ENCODE measurements at regions not wholly inside any gene's neighbourhood (a gene's known extent, or its start where the extent isn't known, plus 50 kb on each side); places are given as distances from the start of the nearest gene placed in this dataset.
"Not testable (repeated sequence)": the region's sequence is repeated elsewhere in the genome, so short reads cannot be mapped to it uniquely, and the experiment has no call there.

- DNase-seq (ENCODE audit: low read depth in 2 of 2): not testable (repeated sequence)
Observed at GRCh38 chr4:14358544-14359160, 643.6 kb upstream of the CPEB2 start.

DNA sequence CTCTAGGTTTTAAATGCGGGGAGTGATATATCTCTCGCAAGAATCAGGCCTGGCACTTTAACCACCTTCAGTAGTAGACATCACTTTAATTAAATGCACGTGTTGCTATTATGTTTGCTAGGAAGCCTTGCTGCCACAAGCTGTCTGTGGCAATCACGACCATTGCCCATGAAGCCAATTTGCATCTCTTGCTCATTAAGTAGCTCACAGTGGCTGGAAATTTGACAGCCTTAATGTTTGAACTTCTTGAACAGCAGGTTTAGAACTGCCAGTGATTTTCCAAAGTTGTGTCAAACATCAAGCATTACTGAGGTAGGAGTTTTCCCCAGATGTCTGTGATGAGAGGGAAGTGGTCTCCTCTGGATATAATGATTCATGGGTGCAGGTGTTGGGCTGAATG, 642.3 kb upstream of the CPEB2 start:
- no peak for DNase-seq (ENCODE audit: low read depth in 2 of 2)

DNA sequence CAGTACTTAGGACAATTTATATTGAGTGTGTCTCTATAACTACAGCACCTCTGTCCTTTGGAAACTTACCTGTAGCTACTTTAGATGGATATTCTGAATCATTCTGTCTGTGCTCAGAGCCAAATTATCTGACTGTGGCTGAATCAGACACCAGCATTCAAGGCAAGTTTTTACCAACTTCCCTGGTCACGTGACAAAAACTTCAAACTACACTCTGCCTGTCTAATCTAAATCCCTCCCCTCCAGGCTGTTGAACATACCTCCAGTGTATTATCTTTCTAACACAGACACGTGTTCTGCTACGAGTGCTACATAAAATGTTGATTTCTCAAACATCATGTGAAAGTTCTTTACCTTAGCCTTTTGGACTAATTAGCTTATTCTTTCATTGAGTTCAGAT, 641.2 kb upstream of the CPEB2 start:
- DNase-seq (ENCODE audit: low read depth in 2 of 2): no peak

DNA sequence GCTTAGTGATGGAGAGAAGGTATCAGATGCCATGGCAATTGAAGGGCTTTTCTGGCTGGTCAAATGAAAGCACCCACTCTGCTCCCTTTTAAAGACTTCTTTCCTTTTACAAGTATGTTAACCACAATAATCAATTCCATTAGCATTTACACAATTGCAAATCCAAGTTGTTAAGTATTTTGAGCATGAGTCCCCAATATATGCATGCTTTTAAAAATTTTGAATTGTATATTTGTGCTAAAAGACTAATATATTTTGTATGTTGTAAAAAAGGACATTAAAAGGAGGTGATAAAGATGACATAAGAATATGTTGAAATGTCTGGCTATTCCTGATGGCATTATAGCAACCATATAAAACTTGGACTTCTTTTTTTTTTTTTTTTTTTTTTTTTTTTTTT, 639.9 kb upstream of the CPEB2 start:
- DNase-seq (ENCODE audit: low read depth in 2 of 2): no peak

DNA sequence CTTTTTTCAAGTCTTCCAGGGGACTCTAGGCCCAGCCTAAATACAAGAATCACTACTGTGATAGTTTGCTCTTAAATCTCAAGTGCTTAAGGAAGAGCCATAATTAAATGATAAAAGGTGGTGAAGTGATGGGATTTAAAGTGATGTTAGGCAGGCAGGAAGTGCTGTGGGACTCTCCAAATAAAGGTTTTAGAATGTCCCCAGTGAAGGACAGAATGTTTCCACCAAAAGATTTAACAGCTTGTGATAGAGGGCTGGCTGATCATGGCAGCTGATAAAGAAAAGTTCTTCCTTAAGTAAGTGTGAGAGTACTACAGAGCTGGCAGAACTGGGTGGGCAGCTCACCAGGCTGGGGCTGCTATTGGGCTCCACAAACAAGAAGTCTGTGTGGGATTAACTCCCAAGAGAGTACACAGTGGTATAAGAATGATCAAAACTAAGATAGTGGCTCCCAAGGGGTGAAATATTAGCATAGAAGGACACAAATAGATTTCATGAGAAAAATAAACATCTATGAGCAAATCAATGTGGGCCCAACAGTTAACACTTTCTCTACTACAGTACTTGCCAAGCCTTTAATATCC, 637.2 kb upstream of the CPEB2 start:
- DNase-seq (ENCODE audit: low read depth in 2 of 2): no peak

GRCh38 chr4:14368391-14368790, 633.9 kb upstream of the CPEB2 start:
- DNase-seq (ENCODE audit: low read depth in 2 of 2): no peak

DNA sequence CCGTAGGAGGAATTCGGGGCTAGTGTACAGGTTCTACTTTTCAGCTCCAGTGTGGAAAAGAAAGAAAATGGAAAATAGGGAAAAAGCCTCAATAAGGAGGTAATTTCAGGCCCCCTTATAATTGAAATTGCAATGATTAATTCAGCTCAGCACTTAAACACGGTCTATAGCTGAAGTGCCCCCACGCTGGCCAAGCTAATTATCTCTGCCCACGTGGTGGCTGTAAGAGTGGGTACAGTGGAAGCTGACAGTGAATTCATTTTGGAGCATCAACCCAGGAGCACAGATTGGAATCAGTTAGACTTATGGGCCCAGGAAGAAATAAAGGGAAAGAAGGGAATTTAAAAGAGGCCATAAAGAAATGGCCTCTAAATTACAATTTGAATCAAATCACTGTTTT, 631.1 kb upstream of the CPEB2 start:
- no peak for DNase-seq (ENCODE audit: low read depth in 2 of 2)

DNA sequence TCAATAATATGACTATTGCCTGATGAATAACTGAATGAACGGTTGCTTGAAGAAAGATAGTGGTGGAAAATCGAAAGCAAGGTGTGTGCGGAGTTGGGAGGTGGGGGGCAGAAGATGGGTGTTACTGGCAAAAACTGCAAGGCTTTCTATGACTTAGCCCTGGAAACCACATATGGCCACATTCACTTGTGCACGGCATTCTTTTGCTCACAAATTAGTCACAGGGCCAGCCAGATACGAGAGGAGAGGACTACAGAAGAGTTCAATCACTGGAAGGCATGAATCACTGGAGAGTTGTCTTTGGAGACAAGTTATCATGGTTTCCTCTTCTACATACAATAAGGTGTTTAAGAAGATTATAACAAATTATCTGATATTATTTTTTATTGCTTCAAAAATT, 626.5 kb upstream of the CPEB2 start:
- DNase-seq (ENCODE audit: low read depth in 2 of 2): no peak

GRCh38 chr4:14379183-14379582, 623.1 kb upstream of the CPEB2 start:
- no peak for DNase-seq (ENCODE audit: low read depth in 2 of 2)

- DNase-seq (ENCODE audit: low read depth in 2 of 2): no peak
Observed at GRCh38 chr4:14383652-14384051, 618.6 kb upstream of the CPEB2 start.

DNA sequence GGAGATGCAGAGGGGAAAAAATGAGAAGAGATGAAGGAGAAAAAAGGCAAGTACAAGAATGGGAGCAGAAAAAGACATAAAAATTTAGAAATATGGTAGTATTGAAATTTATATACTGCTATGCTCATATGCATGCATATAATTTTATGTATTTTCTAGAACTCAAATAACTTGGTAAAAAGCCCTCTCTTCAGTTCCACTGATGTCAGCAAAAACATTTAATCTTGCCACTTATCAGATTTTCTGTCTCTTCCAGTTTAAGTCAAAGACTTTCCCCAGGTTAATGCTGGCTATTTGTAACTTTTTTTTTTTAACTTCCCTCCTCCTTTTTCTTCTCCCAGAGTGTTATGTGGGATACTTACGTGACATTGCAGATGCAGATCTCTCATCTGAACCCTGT, 617.5 kb upstream of the CPEB2 start:
- DNase-seq (ENCODE audit: low read depth in 2 of 2): no peak

DNA sequence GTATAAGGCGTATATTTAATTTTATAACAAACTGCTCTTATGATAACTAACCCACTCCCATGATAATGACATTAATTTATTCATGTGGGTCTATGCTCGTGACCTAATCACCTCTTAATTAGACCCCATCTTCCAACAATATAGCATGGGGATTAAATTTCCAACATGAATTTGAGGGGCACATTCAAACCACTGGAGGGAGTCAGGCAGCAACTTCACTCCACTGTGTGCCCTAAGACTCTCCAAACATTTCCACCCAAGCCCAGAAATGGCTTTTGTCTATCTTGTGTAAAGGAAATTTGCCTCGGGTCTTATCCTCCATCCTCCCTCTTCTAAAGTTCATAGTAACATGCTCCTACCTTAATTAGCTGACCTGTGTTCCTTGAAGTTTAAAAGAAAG, 616.1 kb upstream of the CPEB2 start:
- no peak for DNase-seq (ENCODE audit: low read depth in 2 of 2)

DNA sequence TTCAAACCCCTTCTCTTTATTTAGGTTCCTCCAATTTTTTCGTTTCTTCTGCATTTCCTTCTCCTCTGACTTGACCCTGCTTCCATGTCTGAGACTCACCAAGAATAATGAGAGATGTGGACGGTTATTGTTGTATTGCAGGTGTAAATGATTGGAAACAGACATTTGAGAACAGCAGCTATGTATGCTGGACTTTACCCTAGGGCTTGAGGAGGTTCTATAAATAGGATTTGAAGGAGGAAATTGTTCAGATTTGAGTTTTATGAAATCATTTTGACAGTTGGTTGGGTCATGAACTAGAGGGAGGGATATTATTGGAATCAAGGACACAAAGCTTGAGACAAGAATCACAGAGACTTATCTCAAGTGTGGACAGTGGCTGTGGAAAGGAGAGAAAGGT, 614.6 kb upstream of the CPEB2 start:
- no peak for DNase-seq (ENCODE audit: low read depth in 2 of 2)

GRCh38 chr4:14392378-14392777, 609.9 kb upstream of the CPEB2 start:
- DNase-seq (ENCODE audit: low read depth in 2 of 2): no peak

DNA sequence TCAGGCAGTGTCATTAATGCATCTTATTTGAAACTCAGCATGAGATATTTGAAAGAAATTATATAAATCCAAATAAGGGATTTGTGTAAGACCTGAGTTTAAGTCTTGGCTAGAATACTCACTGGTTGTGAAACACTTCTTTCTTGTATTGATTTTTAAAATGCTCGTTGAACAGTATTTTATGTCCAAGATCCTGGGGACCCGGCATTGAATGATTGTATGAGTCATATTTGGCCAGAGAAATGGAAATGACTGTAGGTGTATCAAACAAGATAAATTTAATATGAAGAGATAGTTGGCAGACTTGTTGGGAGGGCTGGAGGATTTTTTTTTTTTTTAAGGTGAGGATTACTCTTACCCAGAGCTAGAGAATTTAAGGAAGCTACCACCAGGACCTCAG, 606.1 kb upstream of the CPEB2 start:
- DNase-seq (ENCODE audit: low read depth in 2 of 2): no peak

DNA sequence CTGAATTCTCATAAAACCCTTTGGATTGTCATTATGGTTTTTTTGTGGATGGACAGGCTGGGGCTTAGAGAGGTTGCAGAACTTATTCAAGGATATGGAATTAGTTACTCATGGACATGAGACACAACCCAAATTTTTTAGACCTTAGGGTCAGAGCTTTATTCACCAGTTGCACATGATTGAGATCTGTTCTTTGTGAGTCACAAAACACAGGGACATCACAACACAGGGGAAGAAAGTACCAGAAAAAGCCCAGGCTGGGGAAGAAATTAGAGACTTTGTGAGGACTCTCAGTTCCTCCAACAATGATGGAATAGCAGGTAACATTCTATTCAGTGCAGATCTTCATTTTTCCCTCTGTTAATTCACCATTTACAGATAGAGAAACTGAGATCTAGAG, 602.4 kb upstream of the CPEB2 start:
- DNase-seq (ENCODE audit: low read depth in 2 of 2): no peak

- no peak for DNase-seq (ENCODE audit: low read depth in 2 of 2)
Observed at GRCh38 chr4:14400307-14400706, 602.0 kb upstream of the CPEB2 start.

DNA sequence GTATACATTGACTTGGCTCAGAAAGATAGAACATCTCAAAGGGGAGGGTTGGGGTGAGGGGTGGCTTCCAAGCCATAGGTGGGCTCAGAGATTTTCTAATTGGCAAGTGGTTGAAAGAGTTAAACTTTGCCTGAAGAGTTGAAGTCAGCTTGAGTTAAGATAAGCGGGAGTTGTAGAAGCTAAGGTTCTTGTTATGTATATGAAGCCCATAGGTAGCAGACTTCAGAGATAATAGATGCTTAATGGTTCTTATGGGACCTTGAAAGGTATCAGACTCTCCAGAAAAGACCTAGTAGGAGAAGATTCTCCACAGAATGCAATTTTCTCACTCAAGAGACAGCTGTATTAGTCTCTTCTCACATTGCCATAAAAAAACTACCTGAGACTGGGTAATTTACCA, 599.1 kb upstream of the CPEB2 start:
- DNase-seq (ENCODE audit: low read depth in 2 of 2): no peak

DNA sequence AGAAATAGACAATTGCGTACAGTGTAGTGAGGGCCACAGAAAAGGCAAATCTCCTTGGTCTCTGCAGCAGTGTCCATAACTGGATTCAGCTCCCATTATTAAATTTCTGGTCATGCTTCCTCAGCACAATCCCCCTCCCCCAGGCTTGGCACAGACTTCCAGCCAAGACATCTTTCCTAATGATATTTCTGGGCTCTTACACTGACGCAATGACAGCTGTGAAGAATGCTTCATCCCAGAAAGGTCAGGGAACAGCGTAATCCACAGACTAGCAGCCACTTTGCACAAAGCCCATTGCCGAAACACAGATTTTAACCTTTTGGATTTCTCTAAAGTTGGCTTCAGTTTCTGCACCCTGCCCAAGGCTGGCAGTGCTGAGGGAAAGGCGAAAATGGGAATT, 597.6 kb upstream of the CPEB2 start:
- DNase-seq (ENCODE audit: low read depth in 2 of 2): no peak

- no peak for DNase-seq (ENCODE audit: low read depth in 2 of 2)
Observed at GRCh38 chr4:14410516-14410915, 591.8 kb upstream of the CPEB2 start.

- no peak for DNase-seq (ENCODE audit: low read depth in 2 of 2)
Observed at GRCh38 chr4:14415146-14415545, 587.1 kb upstream of the CPEB2 start.

DNA sequence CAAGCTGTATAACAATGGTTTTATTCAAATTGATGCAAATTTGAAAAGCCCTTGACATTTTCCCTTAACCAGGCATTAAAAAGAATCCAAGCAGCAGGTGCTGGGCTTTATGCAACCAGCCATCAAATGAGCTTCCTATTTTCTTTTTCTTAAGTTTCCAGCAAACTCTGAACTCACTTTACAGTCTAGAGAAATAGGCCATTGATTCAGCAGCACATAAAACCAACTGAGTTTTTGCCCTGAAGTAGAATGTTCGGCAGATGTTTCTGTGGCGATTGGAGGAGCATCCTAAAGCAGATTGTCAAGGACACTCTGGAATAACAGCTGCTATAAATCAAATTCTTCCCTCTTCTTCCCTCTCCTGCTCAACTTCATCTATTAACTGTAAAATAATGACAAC, 582.8 kb upstream of the CPEB2 start:
- no peak for DNase-seq (ENCODE audit: low read depth in 2 of 2)

DNA sequence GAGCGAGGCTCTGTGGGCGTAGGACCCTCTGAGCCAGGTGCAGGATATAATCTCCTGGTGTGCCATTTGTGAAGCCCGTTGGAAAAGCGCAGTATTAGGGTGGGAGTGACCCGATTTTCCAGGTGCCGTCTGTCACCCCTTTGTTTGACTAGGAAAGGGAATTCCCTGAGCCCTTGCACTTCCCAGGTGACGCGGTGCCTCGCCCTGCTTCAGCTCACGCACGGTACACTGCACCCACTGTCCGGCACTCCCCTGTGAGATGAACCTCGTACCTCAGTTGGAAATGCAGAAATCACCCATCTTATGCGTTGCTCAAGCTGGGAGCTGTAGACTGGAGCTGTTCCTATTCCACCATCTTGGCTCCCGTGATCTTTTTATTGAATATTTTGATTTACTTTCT, 576.0 kb upstream of the CPEB2 start:
- DNase-seq (ENCODE audit: low read depth in 2 of 2): not testable (repeated sequence)

GRCh38 chr4:14428125-14428524, 574.2 kb upstream of the CPEB2 start:
- no peak for DNase-seq (ENCODE audit: low read depth in 2 of 2)

All from fibroblast of skin of left quadriceps (primary cell).